ENCODE measurements at regions not wholly inside any gene's neighbourhood (a gene's known extent, or its start where the extent isn't known, plus 50 kb on each side); places are given as distances from the start of the nearest gene placed in this dataset.
"Not testable (repeated sequence)": the region's sequence is repeated elsewhere in the genome, so short reads cannot be mapped to it uniquely, and the experiment has no call there.

DNA sequence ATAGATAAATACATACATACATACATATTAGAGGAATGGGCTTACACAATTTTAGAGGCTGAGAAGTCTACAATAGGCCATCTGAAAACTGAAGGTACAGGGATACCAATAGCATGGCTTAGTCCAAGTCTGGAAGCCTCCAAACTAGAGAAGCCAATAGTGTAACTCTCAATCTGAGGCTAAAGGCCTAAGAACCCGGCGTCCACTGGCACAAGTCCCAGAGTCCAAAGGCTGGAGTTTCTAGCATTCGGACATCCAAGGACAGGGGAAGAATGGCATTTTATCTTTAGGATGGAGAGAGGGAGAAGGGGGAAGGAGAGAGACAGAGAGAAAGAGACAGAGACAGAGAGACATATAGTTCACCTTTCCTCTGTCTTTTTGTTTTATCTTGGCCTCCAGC lies 63.7 kb upstream of the SYT4 start:
- no peak for DNase-seq

DNA sequence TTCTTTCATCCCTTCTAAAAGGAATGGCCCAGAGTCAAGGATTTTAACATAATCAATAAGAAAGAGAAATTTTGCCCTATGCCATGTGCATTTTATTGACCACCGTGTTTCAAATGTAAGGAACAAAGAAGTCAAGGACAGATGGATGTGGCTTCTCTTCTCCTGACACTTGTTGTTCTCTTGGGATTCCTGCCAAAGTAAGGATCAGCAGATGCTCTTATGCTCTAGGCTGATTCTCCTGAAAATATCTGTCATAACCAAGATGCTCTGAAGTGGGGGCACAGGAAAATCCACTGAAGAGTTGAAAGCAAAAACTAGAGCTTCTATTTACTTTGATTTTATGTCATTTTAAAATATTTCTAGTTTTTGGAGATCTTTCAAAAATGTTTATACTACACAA lies 72.9 kb upstream of the SYT4 start:
- no peak for DNase-seq

DNA sequence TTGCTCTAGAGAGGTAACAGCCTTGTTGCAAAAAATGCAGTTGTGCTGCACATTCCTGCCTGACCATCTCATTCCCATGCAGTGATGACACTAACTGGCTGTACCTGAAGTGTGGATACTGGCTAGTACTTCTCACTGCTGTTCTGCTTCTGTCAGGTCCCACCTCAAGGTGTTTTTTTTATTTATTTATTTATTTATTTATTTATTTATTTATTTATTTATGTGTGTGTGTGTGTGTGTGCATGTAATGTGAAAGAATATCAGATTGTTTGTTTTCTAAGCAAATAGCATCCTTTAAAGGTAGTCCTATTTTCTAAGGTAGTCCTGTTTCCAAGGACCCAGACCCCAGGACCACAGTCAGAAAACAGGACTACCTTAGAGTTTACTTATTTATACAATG lies 87.2 kb upstream of the SYT4 start:
- DNase-seq = no peak

DNA sequence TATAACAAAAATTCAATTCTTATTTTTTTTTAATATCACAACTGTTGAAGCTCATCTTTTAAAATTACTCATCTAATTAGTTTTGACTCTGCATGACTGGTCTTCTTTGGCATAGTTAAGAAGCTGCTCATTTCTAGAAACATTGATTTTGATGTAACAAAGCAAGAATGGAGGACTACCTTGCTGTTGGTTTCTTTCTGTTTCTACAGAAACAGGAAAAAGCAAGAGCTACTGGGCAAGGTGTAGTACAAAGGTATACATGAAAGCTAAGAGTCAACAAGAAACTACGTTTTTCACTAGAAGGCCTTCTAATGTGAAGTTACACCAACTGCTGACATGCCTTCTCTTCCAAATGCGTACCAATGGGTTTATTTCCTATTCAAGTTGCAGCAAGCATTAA lies 90.6 kb upstream of the SYT4 start:
- DNase-seq = no peak

DNA sequence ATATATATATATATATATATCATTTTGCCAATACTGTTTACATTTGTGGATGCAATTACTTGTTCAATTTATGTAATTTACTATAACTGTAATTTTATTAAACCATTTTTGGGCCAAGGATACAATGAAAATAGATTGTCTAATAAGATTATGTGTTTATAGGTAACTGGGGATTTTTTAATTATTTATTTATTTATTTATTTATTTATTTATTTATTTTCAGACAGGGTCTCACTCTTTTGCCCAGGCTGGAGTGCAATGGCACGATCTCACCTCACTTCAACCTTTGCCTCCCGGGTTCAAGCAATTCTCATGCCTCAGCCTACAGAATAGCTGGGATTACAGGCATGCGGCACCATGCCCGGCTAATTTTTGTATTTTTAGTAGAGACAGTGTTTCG lies 92.0 kb upstream of the SYT4 start:
- DNase-seq = not testable (repeated sequence)

DNA sequence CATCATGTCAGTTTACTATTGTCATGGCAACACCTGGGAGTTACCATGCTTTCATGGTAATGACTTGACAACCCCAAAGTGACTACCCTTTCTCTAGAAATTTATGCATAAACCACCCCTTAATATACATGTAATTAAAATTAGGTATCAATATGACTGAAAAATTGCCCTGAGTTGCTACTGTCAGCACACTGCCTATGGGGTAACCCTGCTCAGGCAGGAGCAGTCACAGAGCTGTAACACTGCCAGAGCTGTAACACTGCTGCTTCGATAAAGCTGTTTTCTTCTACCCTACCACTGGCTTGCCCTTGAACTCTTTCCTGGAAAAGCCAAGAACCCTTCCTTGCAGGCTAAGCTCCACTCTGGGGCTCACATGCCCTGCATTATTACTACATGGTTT lies 95.5 kb upstream of the SYT4 start:
- no peak for DNase-seq

DNA sequence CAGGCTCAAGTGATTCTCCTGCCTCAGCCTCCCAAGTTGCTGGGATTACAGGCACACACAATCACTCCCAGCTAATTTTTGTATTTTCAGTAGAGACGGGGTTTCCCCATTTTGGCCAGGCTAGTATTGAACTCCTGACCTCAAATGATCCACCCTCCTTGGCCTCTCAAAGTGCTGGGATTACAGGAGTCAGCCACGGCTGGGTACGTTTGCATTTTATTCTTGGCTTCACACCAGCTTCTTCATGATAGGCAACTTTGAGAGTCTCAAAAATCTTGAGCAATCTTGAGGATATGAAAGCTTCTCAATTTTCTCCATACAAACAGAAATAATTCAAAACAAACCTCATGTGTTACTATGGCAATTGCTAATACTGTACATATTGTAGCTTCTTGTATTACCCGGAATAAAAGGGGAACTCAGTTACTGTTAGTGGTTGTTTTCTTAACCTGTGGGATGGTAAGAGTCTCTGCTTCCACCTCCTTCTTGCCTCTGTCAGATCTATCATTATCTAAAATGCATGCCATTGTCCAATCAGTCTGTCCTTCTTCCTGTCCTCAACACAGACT lies 102.9 kb upstream of the SYT4 start:
- DNase-seq = no peak

DNA sequence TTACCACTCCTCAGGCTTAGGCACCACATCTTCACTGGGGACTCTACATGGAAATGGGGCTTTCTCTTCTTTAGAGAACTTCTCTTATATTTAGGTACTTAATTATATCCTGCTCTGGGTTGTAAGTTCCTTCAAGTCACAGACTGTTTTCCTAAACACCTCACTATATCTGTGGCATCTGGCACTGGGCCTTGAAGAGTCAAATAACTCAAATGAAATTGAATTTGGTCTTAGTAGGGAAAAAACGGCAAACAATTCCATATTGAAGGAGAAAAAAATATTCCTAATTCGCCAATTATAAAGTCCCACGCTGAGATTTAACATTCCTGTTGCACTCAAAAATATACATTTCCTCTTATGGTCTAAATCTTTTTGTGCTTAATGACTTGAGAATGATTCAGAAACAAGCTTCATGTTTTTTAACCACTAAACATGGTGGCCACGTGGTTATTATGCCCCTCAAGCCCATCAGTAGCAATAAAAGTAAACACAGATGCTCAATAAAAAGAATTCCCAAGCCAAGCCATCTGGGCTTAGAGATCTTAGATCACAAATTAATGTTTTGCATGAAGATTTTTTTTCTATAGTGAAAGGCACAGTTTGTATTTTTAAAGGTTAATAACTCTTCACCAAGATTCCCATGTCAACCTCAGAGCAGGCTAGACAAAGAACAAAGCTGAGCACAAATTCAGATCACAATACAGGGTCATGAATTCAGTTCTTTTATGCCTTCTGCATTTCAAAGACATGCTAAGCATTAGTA lies 105.5 kb upstream of the SYT4 start:
- DNase-seq = no peak

DNA sequence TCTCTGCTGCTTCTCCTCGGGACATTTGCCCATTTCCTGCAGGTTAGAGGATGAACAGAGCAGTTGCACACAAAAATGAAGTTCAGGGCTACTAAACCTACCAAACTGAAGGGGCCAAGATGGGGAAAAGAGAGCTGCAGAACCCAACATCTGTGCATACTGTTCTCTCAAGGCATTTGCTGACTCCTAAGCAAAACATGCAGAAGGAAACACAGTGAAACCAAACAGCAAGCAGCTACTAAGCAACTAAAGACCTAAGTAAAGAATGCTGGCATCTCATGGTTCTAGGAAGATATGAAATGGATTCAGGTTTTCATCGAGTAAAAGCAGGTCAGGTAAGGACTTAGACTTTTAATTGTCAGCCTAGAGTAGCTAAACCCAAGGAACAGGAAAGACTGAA lies 111.9 kb upstream of the SYT4 start:
- DNase-seq = no peak

DNA sequence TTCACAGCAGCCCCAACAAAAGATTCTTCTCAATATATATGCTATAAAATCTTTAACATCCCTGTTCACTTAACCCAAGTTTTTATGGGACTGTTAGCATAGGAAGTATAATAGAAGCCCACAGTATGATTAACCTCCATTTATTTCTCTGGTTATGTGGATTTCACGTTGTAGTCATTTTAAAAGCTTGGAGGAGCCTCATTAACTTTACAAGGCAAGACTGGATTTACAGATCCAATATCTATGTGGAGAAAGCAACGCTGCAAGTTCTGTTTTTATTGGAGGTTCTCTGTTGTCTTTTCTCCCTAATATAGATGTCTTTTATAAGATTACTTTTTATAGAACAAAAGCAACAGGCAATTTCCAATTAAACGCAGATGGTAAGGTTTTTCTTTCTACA lies 114.9 kb upstream of the SYT4 start:
- DNase-seq = no peak

DNA sequence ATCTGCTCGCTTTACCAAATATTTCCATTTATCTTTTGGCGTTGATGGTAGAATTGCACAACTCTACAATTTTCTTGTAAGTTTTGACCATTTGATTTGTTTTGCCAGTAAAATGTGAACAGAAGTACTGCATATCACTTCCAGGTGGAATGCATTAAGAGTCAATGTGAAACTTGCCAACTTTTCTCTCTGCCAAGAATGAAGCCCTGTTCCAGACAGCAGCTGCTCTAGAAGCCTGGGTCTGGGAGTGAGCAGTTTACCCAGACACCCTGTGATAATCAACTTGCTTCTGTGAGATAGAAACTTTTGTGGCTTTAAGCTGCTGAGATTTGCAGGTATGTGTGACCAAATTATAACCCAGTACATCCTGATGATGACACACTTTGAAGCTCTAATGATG lies 115.9 kb upstream of the SYT4 start:
- DNase-seq = peak; percentile 2

DNA sequence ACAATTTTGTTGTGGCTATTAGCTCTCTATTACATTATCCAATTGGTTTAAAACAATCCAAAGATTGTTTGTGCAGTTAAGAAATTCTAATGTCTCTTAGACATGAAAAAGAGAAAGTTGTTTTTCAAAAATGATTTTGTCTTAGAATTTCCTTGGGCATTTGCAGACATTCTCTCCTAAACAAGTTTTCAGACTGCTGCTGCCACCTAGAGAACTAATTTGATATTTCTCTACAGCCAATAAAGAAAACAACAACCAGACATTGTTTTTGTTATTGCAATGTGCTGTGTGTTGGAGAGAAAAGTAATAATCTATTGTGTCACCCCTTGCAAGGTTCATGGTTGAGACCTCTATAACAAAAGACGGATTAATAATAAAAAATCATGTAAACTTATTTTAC lies 119.0 kb upstream of the SYT4 start:
- peak; percentile 1 for DNase-seq

DNA sequence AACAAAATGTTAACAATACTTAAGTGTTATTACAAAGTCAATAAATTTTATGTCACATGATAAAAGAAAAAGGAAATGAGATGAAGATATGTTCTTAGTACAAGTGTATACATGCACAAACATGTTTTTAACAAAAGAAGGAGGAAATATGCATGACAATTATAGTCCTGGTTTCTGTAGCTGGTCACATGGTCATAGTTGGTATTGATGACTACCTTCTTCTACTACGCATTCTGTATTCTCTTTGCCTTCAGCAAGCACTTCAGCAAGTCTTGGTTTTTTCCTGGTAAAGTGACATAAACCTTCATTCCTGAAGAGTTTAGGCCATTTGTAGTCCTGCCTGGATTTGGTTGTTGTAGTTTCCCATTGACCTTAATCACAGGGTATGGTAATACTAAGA lies 121.3 kb upstream of the SYT4 start:
- DNase-seq = no peak

DNA sequence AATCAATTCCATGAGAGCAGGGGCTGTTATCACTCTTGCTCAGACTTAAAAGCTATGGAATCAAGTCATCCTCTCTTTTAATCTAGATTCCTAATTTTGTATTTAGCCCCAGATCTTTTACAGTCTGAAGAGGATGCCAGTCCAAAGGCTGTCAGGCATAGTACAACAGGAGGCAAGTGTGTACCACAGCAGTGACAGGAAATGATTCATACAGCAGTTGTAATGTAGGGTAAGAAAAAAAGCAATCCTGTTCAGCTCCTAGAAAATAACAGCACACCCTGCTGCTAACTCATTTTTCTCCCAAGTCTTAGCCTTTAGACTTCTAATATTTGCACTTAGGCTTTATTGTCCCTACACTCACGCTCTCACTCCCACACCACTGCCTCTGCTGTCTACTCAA lies 127.8 kb upstream of the SYT4 start:
- no peak for DNase-seq

DNA sequence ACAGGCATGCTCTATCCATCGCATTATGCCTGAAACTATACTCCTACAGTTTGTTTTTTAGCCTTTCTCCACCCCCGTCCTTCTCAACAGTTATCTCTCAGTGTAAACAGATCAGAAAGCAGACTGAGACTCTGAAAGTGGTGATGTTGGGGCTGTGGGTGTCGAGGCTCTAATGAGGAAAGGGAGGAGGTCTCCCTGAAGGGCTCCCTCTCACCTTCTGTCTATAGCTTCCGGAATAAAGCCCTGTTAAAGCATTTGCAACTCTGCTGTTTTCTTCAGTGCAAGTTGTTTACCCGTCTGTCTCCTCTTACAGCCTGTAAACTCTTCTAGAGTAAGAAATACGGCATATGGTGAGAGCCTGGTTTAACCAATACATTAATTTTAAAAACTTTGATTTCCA lies 136.7 kb upstream of the SYT4 start:
- no peak for DNase-seq

DNA sequence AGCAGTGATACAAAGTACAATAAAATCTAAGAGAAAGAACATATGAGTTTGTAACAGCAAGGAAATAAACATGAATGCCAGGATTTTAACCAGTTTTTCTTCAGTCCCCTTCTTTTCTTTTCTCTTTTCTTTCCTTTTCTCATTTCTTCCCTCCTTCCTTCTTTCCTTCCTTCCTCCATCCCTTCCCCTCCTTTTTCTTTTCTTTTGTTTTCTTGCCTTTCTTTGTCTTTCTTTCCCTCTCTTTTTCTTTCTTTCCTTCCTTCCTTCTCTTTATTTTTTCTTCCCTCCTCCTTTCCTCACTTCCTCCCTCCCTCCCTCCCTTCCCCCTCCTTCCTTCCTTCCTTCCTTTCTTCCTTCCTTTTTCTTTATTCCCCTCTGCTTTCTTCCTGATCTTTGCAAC lies 142.8 kb upstream of the SYT4 start:
- no peak for DNase-seq

DNA sequence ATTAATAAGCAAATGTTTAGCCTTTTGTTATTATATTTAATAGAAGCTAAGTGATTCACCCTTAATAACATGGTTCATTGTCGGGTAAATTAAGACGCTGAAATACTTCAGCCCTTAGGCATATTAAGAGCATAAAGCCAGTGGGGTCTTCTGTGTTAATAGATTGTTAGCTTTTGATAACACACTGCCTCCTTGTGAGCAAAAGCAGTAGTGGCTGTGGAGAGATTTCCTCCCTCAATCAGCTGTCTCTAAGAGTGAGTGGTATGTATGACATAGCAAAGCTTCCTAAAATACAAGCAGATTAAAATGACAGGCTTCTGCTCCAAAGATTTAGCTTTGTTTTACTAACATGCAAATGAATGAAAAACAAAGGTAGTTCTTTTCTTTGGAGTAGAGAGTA lies 143.7 kb upstream of the SYT4 start:
- no peak for DNase-seq

DNA sequence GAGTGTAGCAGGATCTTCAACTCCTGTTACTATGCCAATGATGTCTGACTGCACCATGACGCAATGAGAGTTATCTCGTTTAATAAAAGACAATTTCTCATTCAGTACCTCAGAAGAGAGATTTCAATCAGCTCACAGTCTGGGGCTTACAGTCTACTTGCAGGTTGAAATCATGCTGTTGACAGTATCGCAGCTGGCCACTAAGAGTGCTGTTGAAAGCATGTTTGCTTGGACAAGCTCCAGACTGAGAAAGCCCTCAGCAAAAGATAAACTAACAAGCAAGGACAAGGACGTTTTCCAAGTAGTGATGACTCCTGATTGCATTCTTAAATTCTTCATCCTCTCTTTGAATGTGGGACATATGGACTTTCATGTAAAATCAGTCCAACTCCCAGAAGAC lies 145.2 kb upstream of the SYT4 start:
- DNase-seq = no peak

DNA sequence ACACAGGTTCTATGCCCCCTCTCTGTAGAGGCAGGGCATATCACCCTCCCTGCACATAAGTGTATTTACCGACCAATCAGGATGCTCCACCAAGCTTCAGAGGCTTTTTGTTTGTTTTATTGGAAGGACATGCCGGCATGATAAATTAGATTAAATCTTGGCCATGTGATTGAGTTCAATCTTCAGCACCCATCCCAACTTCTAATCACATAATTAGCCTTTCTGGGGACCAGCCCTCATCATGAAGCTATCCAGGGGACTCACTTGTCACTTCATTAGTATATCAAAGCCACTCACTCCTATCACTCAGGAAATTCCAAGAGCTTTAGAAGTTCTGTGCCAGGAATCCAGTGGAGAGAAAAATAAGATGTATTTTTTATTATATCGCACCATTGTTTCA lies 158.6 kb upstream of the SYT4 start:
- DNase-seq = no peak

DNA sequence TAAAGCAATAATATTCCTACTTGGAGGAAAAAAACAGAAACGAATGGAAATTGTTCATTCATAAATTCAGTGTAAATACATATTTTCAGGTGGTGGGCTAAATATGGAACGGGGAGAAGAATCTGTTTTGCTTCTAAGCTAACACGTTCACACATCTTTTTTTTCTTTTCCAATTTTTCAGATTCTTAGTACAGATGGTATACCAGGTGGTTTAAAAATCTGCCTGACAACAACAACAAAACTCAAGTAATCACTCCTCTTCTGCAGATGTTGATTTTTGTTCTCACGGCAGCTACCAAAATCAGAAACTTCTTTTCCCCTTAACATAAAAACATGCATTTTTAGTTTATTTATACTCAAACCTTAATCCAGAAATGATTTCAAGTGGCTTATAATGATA lies 164.8 kb upstream of the SYT4 start:
- DNase-seq = no peak

DNA sequence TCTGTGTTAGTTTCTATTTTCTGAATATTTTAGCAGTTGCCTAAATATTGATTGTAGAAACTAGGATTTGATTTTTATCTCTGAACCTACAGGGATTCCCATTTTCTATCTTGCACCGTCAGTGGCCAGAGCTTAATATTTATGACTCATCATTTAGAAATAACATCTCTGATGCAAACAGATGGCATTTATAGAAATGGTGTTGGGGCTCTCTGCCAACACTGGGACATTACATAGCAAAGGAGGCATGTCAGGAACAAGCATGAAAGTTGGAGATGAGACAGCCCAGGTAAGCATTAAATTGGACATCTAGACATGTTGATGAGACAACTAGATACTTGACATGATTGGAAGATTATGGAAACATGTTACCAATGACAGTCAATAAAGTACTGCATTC lies 165.3 kb upstream of the SYT4 start:
- no peak for DNase-seq

DNA sequence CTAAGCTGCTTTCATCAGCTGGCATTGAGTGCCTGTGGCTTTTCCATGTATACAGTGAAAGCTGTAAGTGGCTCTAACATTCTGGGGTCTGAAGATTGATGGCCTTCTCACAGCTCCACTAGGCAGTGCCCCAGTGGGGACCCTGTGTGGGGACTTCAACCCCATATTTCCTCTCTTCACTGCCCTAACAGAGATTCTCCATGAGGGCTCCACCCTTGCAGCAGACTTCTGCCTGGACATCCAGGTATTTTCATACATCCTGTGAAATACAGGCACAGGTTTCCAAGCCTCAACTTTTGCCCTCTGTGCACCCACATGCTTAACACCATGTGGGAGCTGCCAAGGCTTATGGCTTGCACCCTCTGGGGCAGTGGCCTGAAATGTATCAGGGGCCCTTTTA lies 188.2 kb upstream of the SYT4 start:
- DNase-seq = no peak

DNA sequence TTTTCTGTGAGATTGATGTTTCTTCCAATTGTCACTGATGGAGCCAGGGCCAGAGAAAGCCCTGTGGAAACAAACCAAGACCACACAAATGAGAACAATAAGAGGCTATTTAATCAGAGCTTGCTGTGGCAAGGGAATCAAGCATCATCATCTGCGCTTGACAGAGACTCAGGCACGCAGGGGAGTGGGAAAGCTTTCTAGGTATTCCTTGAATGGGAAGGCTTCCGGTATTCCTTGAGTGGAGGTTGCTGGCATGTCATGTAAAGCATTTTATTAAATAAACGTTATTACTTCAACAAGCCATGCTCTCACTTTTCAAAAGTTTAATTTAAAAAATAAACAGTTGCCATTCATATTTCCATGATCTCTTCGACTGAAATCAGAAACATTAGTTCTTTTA lies 194.6 kb upstream of the SYT4 start:
- no peak for DNase-seq

DNA sequence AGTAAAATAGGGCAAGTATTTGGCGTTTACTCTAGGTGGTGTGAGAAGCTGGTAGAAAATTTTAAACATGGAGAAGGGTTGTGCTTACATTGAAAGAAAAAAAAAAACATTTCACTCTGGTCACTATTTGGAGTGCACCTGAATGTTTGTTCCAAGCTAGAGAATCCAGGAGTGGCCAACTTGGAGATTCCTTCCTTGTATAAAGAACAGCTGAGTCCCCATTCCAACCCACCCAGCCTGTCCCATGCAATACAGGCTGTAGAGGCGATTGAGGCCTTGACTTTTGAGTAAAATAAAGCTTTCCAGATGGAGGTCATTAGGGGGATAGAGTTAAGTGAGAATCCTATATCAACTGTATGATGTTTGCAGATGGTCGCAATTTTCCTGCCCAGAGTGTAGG lies 203.8 kb upstream of the SYT4 start:
- no peak for DNase-seq

DNA sequence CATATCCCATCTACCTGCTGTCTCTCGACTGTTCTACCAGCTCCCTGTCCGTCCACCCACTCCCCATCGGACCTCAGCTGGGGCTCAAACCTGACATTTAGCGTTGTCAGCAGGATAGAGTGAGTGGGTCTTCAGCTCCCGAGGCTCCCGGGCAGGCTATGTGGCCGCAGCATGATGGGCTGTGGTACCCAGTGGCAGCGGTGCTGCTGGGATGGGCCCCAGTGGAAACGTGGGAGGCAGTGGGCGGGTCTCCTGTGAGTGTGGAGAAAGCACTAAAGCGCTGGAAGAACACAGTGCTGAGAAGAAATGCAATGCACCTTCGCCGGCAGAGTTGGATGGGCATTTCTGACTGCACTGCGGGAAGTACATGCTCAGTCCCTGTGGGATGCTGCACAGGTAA lies 204.8 kb upstream of the SYT4 start:
- no peak for DNase-seq
